Liver (tissue), 8 donors: ENCODE measurements at regions not wholly inside any gene's neighbourhood (a gene's known extent, or its start where the extent isn't known, plus 50 kb on each side); places are given as distances from the start of the nearest gene placed in this dataset.

ENCODE experiments used
- DNase-seq: peaks from one replicate; pipeline ENCODE4 v3.0.0-alpha.2; 2017; ENCODE audit warnings: low spot score
- H3K27ac ChIP-seq, 2 donors: one replicate each; pipeline ENCODE4 v1.7.0; 2013; ENCODE audit warnings: inconsistent platforms in 2 of 2, low read length in 2 of 2, control low read depth in 1 of 2, low read depth in 1 of 2, mild to moderate bottlenecking in 1 of 2
- H3K27me3 ChIP-seq, 4 donors: one replicate each; pipeline versions ENCODE4 v1.6.1 to v1.7.0; 2013; ENCODE audit warnings: low read length in 3 of 4, inconsistent platforms in 1 of 4, mild to moderate bottlenecking in 1 of 4, moderate library complexity in 1 of 4; ENCODE audit not compliant: control insufficient read depth in 4 of 4, insufficient read depth in 4 of 4
- H3K36me3 ChIP-seq, 4 donors: one replicate each; pipeline versions ENCODE4 v1.6.1 to v1.7.0; 2013; ENCODE audit warnings: low read length in 3 of 4, mild to moderate bottlenecking in 3 of 4, low read depth in 1 of 4, moderate library complexity in 1 of 4; ENCODE audit not compliant: control insufficient read depth in 4 of 4, insufficient read depth in 3 of 4
- H3K4me1 ChIP-seq, 4 donors: one replicate each; pipeline versions ENCODE4 v1.6.1 to v1.7.0; 2013; ENCODE audit warnings: low read length in 3 of 4, mild to moderate bottlenecking in 3 of 4, moderate library complexity in 1 of 4; ENCODE audit not compliant: control insufficient read depth in 4 of 4, insufficient read depth in 4 of 4
- H3K4me3 ChIP-seq, 3 donors: one replicate each; pipeline versions ENCODE4 v1.6.1 to v1.7.0; 2013; ENCODE audit warnings: low read length in 3 of 3, control low read depth in 1 of 3, low read depth in 1 of 3, mild to moderate bottlenecking in 1 of 3
- H3K9ac ChIP-seq, 2 donors: one replicate each; pipeline ENCODE4 v1.7.0; 2013; ENCODE audit warnings: low read length in 2 of 2, mild to moderate bottlenecking in 2 of 2, moderate library complexity in 2 of 2, control low read depth in 1 of 2, low read depth in 1 of 2
- H3K9me3 ChIP-seq, 4 donors: one replicate each; pipeline versions ENCODE4 v1.6.1 to v1.7.0; 2013; ENCODE audit warnings: low read length in 3 of 4; ENCODE audit not compliant: control insufficient read depth in 4 of 4
- ATF3 ChIP-seq: IDR thresholded peaks from 2 replicates; pipeline ENCODE4 v1.6.1; 2016; ENCODE audit warnings: antibody characterized with exemption
- FOXA1 ChIP-seq: IDR thresholded peaks from 2 replicates; pipeline ENCODE4 v1.6.1; 2016; ENCODE audit warnings: antibody characterized with exemption
- FOXA2 ChIP-seq: IDR thresholded peaks from 2 replicates; pipeline ENCODE4 v1.6.1; 2016; ENCODE audit warnings: antibody characterized with exemption
- HNF4A ChIP-seq, 2 donors: conservative IDR thresholded peaks; 2 replicates each; pipeline ENCODE4 v1.6.1; 2016; ENCODE audit warnings: antibody characterized with exemption in 2 of 2, mild to moderate bottlenecking in 2 of 2
- HNF4G ChIP-seq: IDR thresholded peaks from 2 replicates; pipeline ENCODE4 v1.6.1; 2016; ENCODE audit warnings: antibody characterized with exemption
- JUND ChIP-seq, 2 donors: IDR thresholded peaks; 2 replicates each; pipeline ENCODE4 v1.6.1; 2016; ENCODE audit warnings: antibody characterized with exemption in 2 of 2
- NR2F2 ChIP-seq: IDR thresholded peaks from 2 replicates; pipeline ENCODE4 v1.6.1; 2016; ENCODE audit warnings: antibody characterized with exemption
- RAD21 ChIP-seq, 2 donors: IDR thresholded peaks; 2 replicates each; pipeline ENCODE4 v1.6.1; 2016; ENCODE audit warnings: antibody characterized with exemption in 2 of 2, mild to moderate bottlenecking in 2 of 2
- RXRA ChIP-seq, 2 donors: IDR thresholded peaks; 2 replicates each; pipeline ENCODE4 v1.6.1; 2017 to 2018; ENCODE audit warnings: antibody characterized with exemption in 2 of 2, mild to moderate bottlenecking in 1 of 2
- SP1 ChIP-seq: IDR thresholded peaks from 2 replicates; pipeline ENCODE4 v1.6.1; 2018; ENCODE audit warnings: antibody characterized with exemption, mild to moderate bottlenecking
- YY1 ChIP-seq: IDR thresholded peaks from 2 replicates; pipeline ENCODE4 v1.6.1; 2016; ENCODE audit warnings: antibody characterized with exemption, mild to moderate bottlenecking
- ZBTB33 ChIP-seq: IDR thresholded peaks from 2 replicates; pipeline ENCODE4 v1.6.1; 2016; ENCODE audit warnings: antibody characterized with exemption
- WGBS: extraction: QIAGEN DNeasy Blood & Tissue Kit; methylation state at CpG from one replicate; pipeline ENCODE4 v1.1.7; 2013; 5-methylcytosine and 5-hydroxymethylcytosine counted together
- TF ChIP-seq, protein P1 (sequence below): IDR thresholded peaks from 2 replicates; pipeline ENCODE4 v1.6.1; 2016; ENCODE audit warnings: antibody characterized with exemption
- TF ChIP-seq, protein P2 (sequence below): fragments of 150-350 bp; IDR thresholded peaks from 2 replicates; pipeline ENCODE4 v1.5.1; 2017; ENCODE audit warnings: improper control_type of control experiment, low read depth, low read length; ENCODE audit not compliant: missing input control
- donor health status: healthy.
- donor health status: healthy.
- donor health status: healthy.
- donor health status: healthy.
- donor health status: healthy.

DNA sequence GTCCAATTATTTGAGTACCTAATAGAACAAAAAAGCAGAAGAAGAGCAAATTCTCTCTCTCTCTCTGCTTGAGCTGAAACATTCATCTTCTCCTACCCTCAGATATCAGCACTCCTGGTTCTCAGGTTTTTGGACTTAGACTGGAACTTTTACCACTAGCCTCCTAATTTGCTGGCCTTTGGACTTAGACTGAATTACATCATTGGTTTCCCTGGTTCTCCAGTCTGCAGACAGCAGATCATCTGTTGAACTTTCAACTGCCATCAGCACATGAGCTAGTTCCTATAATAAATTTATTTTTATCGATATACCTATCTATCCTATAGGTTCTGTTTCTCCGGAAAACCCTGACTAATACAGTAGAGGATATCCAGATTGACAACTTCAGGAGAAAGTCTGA is 208.9 kb upstream of the GAS1 start:
- 90% methylated on average over 2 of the region's 2 CpGs for WGBS

GRCh38 chr9:87157366-87158031 is 210.2 kb upstream of the GAS1 start:
- H3K4me3 ChIP-seq = no peak overlapping the region
- no peak for DNase-seq
- WGBS = 82% methylated on average over 10 of the region's 10 CpGs
- TF ChIP-seq, protein P1, sequence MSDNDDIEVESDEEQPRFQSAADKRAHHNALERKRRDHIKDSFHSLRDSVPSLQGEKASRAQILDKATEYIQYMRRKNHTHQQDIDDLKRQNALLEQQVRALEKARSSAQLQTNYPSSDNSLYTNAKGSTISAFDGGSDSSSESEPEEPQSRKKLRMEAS = no peak
- TF ChIP-seq NR2F2 (no peak), ZBTB33 (no peak), FOXA1 (no peak), RAD21 (IDR thresholded peaks at IDR 0.05) (no peak), SP1 (no peak), YY1 (no peak), FOXA2 (no peak), RXRA (IDR thresholded peaks at IDR 0.05) (no peak), HNF4A (conservative IDR thresholded peaks at IDR 0.05) (no peak), HNF4G (no peak)
- no peaks in the 10 kb centered on the region for H3K4me1 ChIP-seq
- no peaks in the 10 kb centered on the region for H3K9me3 ChIP-seq
- H3K36me3 ChIP-seq = no peaks in the 10 kb centered on the region
- peaks cover 0 to 2% (median 0%) of the 10 kb centered on the region in 4 donors for H3K27me3 ChIP-seq
- H3K27ac ChIP-seq = no peak overlapping the region
- no peak overlapping the region for H3K9ac ChIP-seq

More for the DNA sequence above, 208.9 kb upstream of the GAS1 start:
- H3K9me3 ChIP-seq = no peaks in the 10 kb centered on the region
- H3K9ac ChIP-seq = no peak overlapping the region
- peaks cover 0 to 2% (median 0%) of the 10 kb centered on the region in 4 donors for H3K27me3 ChIP-seq
- no peak for DNase-seq
- TF ChIP-seq HNF4G (peak; percentile 55), RXRA (IDR thresholded peaks at IDR 0.05) (peak in 1 of 2 donors; percentile 11), JUND (IDR thresholded peaks at IDR 0.05) (no peak), FOXA2 (no peak), HNF4A (conservative IDR thresholded peaks at IDR 0.05) (peak; percentile 87 to 92), ATF3 (peak; percentile 31), NR2F2 (no peak)
- TF ChIP-seq, protein P2, sequence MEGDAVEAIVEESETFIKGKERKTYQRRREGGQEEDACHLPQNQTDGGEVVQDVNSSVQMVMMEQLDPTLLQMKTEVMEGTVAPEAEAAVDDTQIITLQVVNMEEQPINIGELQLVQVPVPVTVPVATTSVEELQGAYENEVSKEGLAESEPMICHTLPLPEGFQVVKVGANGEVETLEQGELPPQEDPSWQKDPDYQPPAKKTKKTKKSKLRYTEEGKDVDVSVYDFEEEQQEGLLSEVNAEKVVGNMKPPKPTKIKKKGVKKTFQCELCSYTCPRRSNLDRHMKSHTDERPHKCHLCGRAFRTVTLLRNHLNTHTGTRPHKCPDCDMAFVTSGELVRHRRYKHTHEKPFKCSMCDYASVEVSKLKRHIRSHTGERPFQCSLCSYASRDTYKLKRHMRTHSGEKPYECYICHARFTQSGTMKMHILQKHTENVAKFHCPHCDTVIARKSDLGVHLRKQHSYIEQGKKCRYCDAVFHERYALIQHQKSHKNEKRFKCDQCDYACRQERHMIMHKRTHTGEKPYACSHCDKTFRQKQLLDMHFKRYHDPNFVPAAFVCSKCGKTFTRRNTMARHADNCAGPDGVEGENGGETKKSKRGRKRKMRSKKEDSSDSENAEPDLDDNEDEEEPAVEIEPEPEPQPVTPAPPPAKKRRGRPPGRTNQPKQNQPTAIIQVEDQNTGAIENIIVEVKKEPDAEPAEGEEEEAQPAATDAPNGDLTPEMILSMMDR = no peak
- H3K36me3 ChIP-seq = no peaks in the 10 kb centered on the region
- H3K4me3 ChIP-seq = no peak overlapping the region
- no peaks in the 10 kb centered on the region for H3K4me1 ChIP-seq
- no peak overlapping the region for H3K27ac ChIP-seq

DNA sequence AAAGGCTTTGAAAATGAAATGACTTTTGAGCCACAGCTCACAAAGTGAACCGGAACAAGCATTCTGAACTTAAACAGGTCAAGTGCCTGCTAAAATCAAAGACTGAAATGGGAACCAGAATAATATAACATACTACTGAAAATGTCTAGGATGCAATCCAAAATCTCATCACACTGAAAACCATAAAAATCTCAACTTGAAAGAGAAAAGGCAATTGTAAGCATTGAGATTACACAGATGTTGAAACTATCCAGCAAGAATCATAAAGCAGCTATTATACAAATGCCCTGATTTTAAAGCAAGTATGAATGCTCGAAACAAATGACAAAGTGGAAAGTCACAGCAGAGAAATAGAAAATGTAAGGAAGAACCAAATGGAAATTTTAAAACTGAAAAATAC is 211.5 kb upstream of the GAS1 start:
- Histone ChIP-seq H3K36me3 (no peaks in the 10 kb centered on the region), H3K27me3 (peaks cover 0 to 2% (median 0%) of the 10 kb centered on the region in 4 donors), H3K27ac (no peak overlapping the region), H3K9me3 (no peaks in the 10 kb centered on the region), H3K9ac (no peak overlapping the region), H3K4me3 (no peak overlapping the region), H3K4me1 (no peaks in the 10 kb centered on the region)
- 87% methylated on average over 2 of the region's 2 CpGs for WGBS
- DNase-seq = no peak
- no peak for TF ChIP-seq RAD21 (IDR thresholded peaks at IDR 0.05)
- TF ChIP-seq YY1 = no peak
- no peak for TF ChIP-seq HNF4A (conservative IDR thresholded peaks at IDR 0.05)
- TF ChIP-seq, protein P1 = no peak
- TF ChIP-seq ZBTB33 = no peak
